CD14-positive monocyte (primary cell): ENCODE measurements at regions not wholly inside any gene's neighbourhood (a gene's known extent, or its start where the extent isn't known, plus 50 kb on each side); places are given as distances from the start of the nearest gene placed in this dataset.

ENCODE experiments used
- DNase-seq, 3 donors: peaks; one replicate each; pipeline ENCODE4 v3.0.0-alpha.2; 2011 to 2022
- H2AFZ ChIP-seq: 2 replicates; pipeline ENCODE4 v1.6.0; 2012; ENCODE audit warnings: mild to moderate bottlenecking, low read depth, low read length, inconsistent platforms; ENCODE audit not compliant: insufficient read depth, poor library complexity, severe bottlenecking
- H3K27ac ChIP-seq, 2 donors: 1 replicate in 1 of 2; 2 replicates in 1 of 2; pipeline ENCODE4 v1.5.1; 2012 to 2013; ENCODE audit warnings: low read length in 2 of 2, control low read depth in 1 of 2, inconsistent platforms in 1 of 2, low read depth in 1 of 2, mild to moderate bottlenecking in 1 of 2
- H3K27me3 ChIP-seq, 2 donors: one replicate each; pipeline versions ENCODE4 v1.6.0 to v1.6.1; 2011 to 2013; ENCODE audit warnings: low read length in 2 of 2; ENCODE audit not compliant: control insufficient read depth in 2 of 2, insufficient read depth in 2 of 2
- H3K36me3 ChIP-seq, 2 donors: replicated peaks in 1 of 2; 1 replicate in 1 of 2; 2 replicates in 1 of 2; pipeline versions ENCODE4 v1.5.1 to v1.6.1; 2012 to 2013; ENCODE audit warnings: low read length in 2 of 2, control low read depth in 1 of 2, inconsistent platforms in 1 of 2, mild to moderate bottlenecking in 1 of 2; ENCODE audit not compliant: insufficient read depth in 2 of 2, control insufficient read depth in 1 of 2
- H3K4me1 ChIP-seq, 2 donors: 1 replicate in 1 of 2; 2 replicates in 1 of 2; pipeline versions ENCODE4 v1.5.1 to v1.6.1; 2012 to 2013; ENCODE audit warnings: low read length in 2 of 2, control low read depth in 1 of 2, inconsistent platforms in 1 of 2, mild to moderate bottlenecking in 1 of 2, moderate library complexity in 1 of 2; ENCODE audit not compliant: insufficient read depth in 2 of 2, control insufficient read depth in 1 of 2
- H3K4me2 ChIP-seq: replicated peaks from 2 replicates; pipeline ENCODE3; 2012; ENCODE audit warnings: low read length, moderate library complexity, mild to moderate bottlenecking; ENCODE audit not compliant: poor library complexity, severe bottlenecking; ENCODE audit errors: extremely low read depth
- H3K4me3 ChIP-seq, 3 experiments: fragments of 200-600 bp in 1 of 3; sonication (generic) in 1 of 3; replicated peaks in 1 of 3; 1 replicate in 2 of 3; 2 replicates in 1 of 3; pipeline ENCODE4 v1.5.1; 2011 to 2013; ENCODE audit warnings: low read length in 3 of 3, mild to moderate bottlenecking in 3 of 3, control low read depth in 2 of 3, low read depth in 2 of 3, inconsistent platforms in 1 of 3, moderate library complexity in 1 of 3
- H3K79me2 ChIP-seq: 2 replicates; pipeline ENCODE4 v1.6.0; 2012; ENCODE audit warnings: mild to moderate bottlenecking, control low read depth, inconsistent platforms, low read length, moderate library complexity; ENCODE audit not compliant: insufficient read depth
- H3K9ac ChIP-seq: 2 replicates; pipeline ENCODE4 v1.6.0; 2017; ENCODE audit warnings: low read length, mild to moderate bottlenecking; ENCODE audit not compliant: insufficient read depth, poor library complexity, severe bottlenecking
- H3K9me3 ChIP-seq, 2 donors: replicated peaks in 1 of 2; 1 replicate in 1 of 2; 2 replicates in 1 of 2; pipeline versions ENCODE4 v1.5.1 to v1.6.1; 2012 to 2013; ENCODE audit warnings: low read length in 2 of 2, control low read depth in 1 of 2; ENCODE audit not compliant: control insufficient read depth in 1 of 2, insufficient read depth in 1 of 2
- H4K20me1 ChIP-seq: 2 replicates; pipeline ENCODE4 v1.6.0; 2012; ENCODE audit warnings: mild to moderate bottlenecking, low read length, control low read depth, moderate library complexity; ENCODE audit not compliant: insufficient read depth
- H3K27ac Mint-ChIP-seq, 7 donors: one replicate each; pipeline ENCODE4 v1.8.0; 2020; ENCODE audit warnings: mild to moderate bottlenecking in 7 of 7, mixed read lengths in 7 of 7, moderate library complexity in 6 of 7, inconsistent platforms in 2 of 7
- H3K27me3 Mint-ChIP-seq, 3 donors: one replicate each; pipeline ENCODE4 v1.8.0; 2021 to 2022; ENCODE audit warnings: low read depth in 3 of 3, mild to moderate bottlenecking in 3 of 3, mixed read lengths in 3 of 3, moderate library complexity in 3 of 3, inconsistent platforms in 1 of 3
- H3K36me3 Mint-ChIP-seq, 2 donors: one replicate each; pipeline ENCODE4 v1.8.0; 2020; ENCODE audit warnings: mixed read lengths in 2 of 2, inconsistent platforms in 1 of 2, mild to moderate bottlenecking in 1 of 2
- H3K4me1 Mint-ChIP-seq: one replicate; pipeline ENCODE4 v1.8.0; 2020; ENCODE audit warnings: mild to moderate bottlenecking, mixed read lengths
- H3K4me3 Mint-ChIP-seq, 2 donors: one replicate each; pipeline ENCODE4 v1.8.0; 2020; ENCODE audit warnings: mild to moderate bottlenecking in 2 of 2, mixed read lengths in 2 of 2, moderate library complexity in 1 of 2
- H3K9me3 Mint-ChIP-seq, 7 donors: one replicate each; pipeline ENCODE4 v1.8.0; 2020 to 2022; ENCODE audit warnings: mixed read lengths in 7 of 7, mild to moderate bottlenecking in 6 of 7, moderate library complexity in 6 of 7, inconsistent platforms in 2 of 7
- CTCF ChIP-seq: fragments of 200-600 bp; IDR thresholded peaks from one replicate; pipeline ENCODE4 v1.8.0; 2022; ENCODE audit warnings: antibody characterized with exemption, mild to moderate bottlenecking
- WGBS: methylation state at CpG from one replicate; pipeline ENCODE4 v1.1.5; 2013; ENCODE audit warnings: missing lambda C conversion rate; ENCODE audit not compliant: insufficient coverage; 5-methylcytosine and 5-hydroxymethylcytosine counted together
- intact Hi-C, 2 donors: fragments of 100-400 bp; cut with micrococcal nuclease; formaldehyde crosslinking; loops; one replicate each; pipeline versions ENCODE4 v1.15.0 to v1.15.1; 2023

- H3K9ac ChIP-seq: no peak overlapping the region
- H3K36me3 Mint-ChIP-seq: no peaks in the 10 kb centered on the region
- intact Hi-C loops: no loop called here
- H3K4me1 ChIP-seq: no peaks in the 10 kb centered on the region
- no peaks in the 10 kb centered on the region for H3K27me3 ChIP-seq
- no peaks in the 10 kb centered on the region for H3K4me1 Mint-ChIP-seq
- H3K4me2 ChIP-seq: no peak overlapping the region
- H3K79me2 ChIP-seq: no peaks in the 10 kb centered on the region
- TF ChIP-seq CTCF: no peak
- peak overlapping the region in 1 of 7 donors; percentile 5 for H3K27ac Mint-ChIP-seq
- no peak overlapping the region for H2AFZ ChIP-seq
- H3K9me3 Mint-ChIP-seq: peaks cover 7 to 21% (median 12%) of the 10 kb centered on the region in 7 donors
- no peak overlapping the region for H3K4me3 ChIP-seq
- WGBS: 89% methylated on average over 7 of the region's 8 CpGs
- H3K9me3 ChIP-seq: peaks cover 0 to 6% of the 10 kb centered on the region in 2 donors
- no peak overlapping the region for H3K27ac ChIP-seq
- H4K20me1 ChIP-seq: no peaks in the 10 kb centered on the region
- no peak for DNase-seq
- H3K27me3 Mint-ChIP-seq: peaks cover 0 to 2% (median 2%) of the 10 kb centered on the region in 3 donors
- H3K4me3 Mint-ChIP-seq: no peak overlapping the region
- H3K36me3 ChIP-seq: no peaks in the 10 kb centered on the region
Observed at GRCh38 chr13:111873676-111874178, 193.2 kb upstream of the SOX1 start.

GRCh38 chr13:111874981-111875380, 192.0 kb upstream of the SOX1 start:
- no peaks in the 10 kb centered on the region for H3K36me3 Mint-ChIP-seq
- DNase-seq: no peak
- Histone ChIP-seq H3K27ac (no peak overlapping the region), H2AFZ (no peak overlapping the region), H4K20me1 (no peaks in the 10 kb centered on the region), H3K27me3 (no peaks in the 10 kb centered on the region), H3K9me3 (peaks cover 0 to 6% of the 10 kb centered on the region in 2 donors), H3K79me2 (no peaks in the 10 kb centered on the region), H3K9ac (no peak overlapping the region), H3K4me1 (no peaks in the 10 kb centered on the region), H3K4me3 (no peak overlapping the region), H3K36me3 (no peaks in the 10 kb centered on the region), H3K4me2 (no peak overlapping the region)
- H3K27me3 Mint-ChIP-seq: peaks cover 0 to 2% (median 0%) of the 10 kb centered on the region in 3 donors
- intact Hi-C loops: no loop called here
- TF ChIP-seq CTCF: no peak
- H3K4me3 Mint-ChIP-seq: no peak overlapping the region
- WGBS: 96% methylated on average over 13 of the region's 13 CpGs
- H3K27ac Mint-ChIP-seq: no peak overlapping the region
- peaks cover 8 to 25% (median 11%) of the 10 kb centered on the region in 7 donors for H3K9me3 Mint-ChIP-seq
- H3K4me1 Mint-ChIP-seq: no peaks in the 10 kb centered on the region
